GM19372 (cell line): ENCODE measurements at regions not wholly inside any gene's neighbourhood (a gene's known extent, or its start where the extent isn't known, plus 50 kb on each side); places are given as distances from the start of the nearest gene placed in this dataset.

Experiments
- ATAC-seq: cut with Tn5 transposase; IDR thresholded peaks from one replicate; pipeline ENCODE4 v1.9.1; 2021; ENCODE audit warnings: mild to moderate bottlenecking, low read depth, moderate library complexity; ENCODE audit not compliant: unreplicated experiment

DNA sequence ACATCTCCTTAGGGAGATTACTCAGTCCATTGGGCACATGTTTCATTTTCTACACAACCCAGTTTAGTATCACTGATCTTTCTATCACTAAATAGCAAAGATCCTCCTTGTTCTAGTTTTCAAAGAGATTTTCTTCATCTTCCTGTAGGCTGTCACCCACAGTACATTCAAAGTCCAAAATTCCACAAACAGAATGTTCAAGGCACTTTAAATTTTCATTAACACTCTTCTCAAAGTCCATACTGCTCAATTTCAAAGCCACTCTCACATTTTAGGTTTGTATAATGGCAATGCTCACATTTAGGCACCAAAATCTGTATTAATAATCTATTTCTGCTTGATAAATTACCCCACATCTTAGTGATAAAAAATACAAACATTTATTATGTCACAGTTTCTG is 152.8 kb downstream of the FSIP2 start:
- ATAC-seq, result no peak

DNA sequence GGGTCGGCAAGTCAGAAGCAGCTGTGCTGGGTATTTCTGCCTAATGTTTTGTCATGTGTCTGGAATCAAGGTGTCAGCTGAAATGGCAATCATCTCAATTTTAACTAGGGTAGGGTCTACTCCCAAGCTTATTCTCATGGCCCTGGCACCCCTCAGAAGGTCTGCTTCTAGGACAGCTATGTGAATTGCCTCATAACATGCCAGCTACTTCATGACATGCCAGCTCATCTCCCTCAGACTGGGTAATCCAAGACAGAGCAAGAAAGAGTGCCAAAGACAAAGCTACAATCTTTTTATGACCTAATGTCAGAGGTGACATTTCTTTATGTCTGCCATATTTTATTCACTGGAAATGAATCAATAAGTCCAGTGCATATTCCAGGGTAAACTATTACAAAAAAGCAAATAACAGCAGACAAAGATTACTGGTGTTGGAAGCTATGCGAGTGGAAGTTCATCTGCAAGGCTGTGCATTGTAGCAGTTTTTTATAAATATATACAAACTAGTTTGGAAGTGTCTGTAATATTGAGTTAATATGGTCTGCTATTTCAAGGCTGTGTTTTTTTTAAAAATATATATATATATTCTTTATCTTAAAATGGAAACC is 153.3 kb downstream of the FSIP2 start:
- ATAC-seq, result no peak

- no peak for ATAC-seq
Measured at GRCh38 chr2:185892484-185892883, 153.9 kb downstream of the FSIP2 start.

DNA sequence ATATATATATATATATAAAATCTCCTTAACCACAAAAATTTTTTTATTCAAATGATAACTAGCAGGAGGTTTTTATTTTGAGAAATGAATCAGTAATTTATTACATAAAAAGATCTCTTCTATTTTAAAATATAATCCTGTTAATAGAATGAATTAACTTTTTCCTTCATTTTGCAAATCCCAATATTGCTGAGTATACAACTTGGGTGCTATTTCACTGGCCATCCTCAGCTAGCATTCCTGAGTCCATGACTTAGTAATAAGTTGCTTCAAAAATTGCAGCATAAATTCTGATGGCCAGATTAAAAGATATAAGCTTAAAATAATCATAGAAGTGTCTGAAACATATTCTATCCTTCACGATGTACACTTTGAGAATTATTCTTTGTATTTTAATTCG is 155.6 kb downstream of the FSIP2 start:
- no peak for ATAC-seq

DNA sequence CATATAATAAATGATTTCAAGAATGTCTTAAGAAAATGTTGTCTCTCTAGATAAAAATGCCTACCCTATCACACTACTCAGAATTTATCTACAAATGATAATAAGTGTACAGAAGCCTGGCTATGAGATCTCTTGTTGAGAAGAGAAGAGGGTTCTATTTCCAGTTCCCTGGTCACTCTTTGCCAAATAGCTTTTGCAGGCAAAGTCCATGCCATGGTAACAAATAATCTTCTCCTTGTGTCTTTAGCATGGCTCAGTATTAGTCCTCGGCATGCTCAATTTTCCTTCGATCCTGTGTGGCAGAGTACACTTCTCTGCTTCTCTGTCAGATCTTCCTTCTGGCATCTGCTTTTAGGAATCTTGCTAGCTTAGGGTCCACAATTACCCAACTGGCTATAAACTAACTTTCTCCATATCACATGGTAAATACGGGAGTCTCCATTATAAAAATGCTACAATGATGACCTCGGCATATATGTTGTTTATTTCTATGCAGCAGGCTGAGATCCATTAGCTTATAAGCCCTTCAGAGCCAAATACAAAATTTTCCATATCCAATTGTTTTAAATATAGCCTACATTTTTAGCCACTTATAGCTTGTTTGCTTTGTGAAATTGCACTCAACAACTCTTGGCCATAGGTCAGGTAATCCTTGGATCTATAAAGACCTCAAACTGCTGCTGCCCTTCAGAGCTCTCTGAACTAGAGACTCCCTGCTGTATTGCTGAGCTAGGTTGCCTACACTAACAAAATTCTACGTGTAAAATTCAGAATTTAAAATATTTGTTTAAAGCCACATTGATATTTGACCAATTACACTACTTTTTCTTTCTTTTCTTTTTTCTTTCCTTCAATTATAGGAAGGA is 157.5 kb downstream of the FSIP2 start:
- ATAC-seq, result no peak

DNA sequence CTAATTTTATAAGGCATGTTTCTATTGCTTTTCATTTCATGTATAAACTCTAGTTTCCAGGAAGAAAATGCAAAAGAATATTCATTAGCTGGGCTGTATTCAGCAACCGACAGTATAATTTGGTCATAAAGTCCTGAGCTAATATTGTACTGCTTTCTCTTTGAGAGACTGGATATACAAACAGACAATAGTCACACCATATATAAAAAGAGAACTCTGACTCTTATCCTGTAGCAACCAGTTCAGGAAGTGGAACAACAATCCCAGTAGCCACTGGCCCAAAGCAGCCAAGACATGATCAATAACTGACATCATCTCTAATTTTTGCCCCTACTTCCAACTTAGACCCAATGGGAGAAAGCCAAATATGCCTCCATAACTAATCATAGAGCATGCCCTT is 160.8 kb downstream of the FSIP2 start:
- ATAC-seq, result no peak

DNA sequence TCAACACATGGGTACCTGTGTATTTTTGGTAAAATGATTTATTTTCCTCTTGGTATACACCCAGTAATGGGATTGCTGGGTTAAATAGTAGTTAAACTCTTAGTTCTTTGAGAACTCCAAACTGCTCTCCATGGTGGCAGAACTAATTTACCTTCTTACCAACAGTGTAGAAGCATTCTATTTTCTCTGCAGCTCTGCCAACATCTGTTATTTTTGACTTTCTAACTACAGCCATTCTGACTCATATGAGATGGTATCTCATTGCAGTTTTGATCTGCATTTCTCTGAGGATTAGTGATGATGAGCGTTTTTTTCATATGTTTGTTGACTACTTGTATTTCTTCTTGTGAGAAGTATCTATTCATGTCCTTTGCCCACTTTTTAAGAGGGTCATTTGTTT is 180.6 kb downstream of the FSIP2 start:
- ATAC-seq, result no peak

DNA sequence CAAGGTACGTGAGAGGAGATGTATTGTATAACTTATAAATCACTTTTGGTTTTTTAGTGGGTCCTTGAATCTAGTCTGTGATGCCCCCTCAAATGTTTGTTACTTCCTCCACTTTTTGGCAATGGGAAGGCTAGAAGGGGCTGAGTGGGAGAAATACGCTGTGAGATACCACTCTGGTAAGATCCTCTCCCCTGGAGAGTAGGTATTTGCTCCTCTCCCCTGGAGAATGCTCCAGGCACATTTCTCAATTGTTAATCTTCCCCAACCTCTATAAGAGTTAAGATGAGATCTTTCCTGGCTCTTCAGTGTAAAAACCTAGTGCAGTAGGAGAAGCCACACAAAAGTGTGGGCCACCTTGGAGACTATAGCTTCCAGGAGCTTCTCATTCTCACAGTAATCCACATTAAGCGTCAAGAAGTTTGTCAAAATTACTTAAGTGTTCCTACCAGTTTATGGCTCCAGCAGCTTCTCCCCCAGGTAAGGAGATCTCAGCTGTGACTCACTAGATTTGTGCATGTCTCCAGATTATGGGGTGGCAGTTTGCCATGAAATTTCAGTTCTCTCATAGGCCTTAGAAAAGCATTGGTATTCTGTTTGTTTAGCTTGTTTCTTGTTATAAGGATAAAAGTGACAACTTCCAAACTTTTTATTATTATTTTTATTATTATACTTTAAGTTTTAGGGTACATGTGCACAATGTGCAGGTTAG is 182.6 kb downstream of the FSIP2 start:
- no peak for ATAC-seq

- no peak for ATAC-seq
Measured at GRCh38 chr2:185934232-185934631, 195.6 kb downstream of the FSIP2 start.

GRCh38 chr2:185939858-185940257 is 201.3 kb downstream of the FSIP2 start:
- ATAC-seq, result no peak

GRCh38 chr2:185942855-185943254 is 204.3 kb downstream of the FSIP2 start:
- ATAC-seq, result no peak

- no peak for ATAC-seq
Measured at GRCh38 chr2:185947722-185948121, 209.1 kb downstream of the FSIP2 start.

DNA sequence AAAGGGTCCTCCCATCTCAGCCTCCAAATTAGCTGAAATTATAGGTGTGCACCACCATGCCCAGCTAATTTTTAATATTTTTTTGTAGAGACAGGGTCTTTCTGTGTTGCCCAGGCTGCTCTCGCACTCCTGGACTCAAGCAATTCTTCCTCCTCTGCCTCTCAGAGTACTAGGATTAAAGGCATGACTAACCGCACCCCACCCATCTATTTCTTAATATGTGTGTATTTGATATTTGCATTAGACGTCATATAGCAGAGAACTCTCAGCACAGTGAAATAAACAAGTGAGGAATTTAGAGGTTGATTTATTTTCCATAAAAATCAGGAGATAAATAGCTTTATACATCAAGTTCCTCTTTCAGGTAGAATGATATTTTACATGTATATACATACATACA is 213.5 kb downstream of the FSIP2 start:
- ATAC-seq, result no peak

DNA sequence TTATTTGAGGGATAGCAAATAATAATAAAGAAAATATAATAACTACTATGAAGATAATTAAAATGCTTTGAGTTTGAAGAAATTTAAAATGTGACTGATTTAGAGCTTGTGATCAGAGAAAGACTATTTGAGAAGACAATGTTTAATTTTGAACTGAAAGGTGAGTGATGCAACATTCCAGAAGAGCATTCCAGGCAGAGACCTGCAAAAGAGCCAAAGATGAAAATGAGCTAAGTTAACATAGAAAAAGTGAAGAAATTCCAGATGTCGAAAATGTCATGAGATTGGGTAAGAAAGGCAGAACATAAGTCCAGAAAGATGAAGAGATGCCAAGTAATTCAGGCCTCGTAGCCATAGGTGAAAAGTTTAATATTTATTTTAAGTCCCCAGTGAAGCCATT is 215.8 kb downstream of the FSIP2 start:
- no peak for ATAC-seq

DNA sequence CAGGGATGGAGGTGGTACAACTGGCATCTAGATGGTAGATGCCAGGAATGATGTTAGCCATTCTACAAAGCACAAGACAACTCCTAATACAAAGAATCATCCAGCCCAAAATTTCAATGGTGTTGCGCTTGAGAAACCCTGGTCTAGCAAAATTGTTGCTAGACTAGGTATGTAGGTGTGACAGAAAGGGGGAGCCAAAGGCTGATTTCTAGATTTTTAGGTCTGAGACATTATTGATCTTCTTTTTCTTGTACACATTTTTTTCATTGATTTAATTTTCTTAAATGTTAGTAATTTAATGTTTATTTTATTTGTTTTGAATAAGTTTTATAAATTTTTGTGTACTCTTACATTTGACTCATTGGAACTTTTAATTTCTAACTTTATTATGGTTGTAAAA is 216.4 kb downstream of the FSIP2 start:
- no peak for ATAC-seq

DNA sequence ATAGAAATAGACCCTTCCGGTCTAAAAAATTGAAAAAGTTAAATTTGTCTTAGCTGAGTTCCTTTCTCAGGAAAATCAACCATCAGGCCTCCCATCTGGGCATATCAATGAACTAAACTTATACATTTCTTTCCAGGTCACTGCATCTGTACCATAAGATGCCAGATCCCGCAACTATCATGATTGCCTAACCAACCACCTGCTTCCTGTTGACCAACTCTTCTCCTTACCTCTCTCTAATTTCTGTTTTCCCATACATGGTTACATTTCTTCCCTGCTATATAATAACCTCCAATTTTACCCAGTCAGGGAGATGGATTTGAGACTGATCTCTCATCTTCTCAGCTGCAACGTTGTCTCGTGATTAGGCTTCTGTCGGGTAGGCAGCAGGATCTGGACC is 228.7 kb downstream of the FSIP2 start:
- no peak for ATAC-seq

DNA sequence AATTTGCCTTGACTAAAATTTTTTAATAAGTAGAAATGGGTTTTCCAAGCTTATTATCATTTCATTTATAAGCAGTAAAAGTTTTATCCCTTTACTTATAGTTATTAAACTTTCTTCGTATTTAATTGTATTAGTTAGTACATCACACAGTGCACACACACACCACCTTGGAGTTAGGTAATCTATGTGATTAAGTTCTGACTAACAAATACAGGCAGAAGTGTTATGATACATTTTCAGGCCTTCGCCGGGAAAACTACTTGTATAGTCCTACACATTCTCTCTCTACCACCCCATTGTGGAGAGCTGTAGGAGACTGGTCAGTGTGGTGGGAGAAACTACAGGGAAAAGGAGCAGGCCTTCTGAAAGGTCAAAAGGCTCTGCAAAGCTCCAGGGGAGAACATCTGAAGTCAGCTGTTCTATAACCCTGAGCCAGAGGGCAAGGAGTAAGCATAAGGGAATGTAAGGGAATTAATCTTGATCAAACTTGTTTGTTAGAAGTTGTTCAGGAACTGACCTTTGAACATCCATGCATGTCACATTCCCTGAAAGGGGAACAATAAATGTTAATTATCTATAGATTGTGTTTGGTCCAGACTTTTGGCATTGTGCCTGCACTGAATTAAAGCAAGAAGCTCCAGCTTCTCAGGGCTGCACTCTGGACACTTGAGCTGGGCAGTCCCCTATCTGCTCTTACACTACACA is 231.7 kb downstream of the FSIP2 start:
- ATAC-seq, result no peak

DNA sequence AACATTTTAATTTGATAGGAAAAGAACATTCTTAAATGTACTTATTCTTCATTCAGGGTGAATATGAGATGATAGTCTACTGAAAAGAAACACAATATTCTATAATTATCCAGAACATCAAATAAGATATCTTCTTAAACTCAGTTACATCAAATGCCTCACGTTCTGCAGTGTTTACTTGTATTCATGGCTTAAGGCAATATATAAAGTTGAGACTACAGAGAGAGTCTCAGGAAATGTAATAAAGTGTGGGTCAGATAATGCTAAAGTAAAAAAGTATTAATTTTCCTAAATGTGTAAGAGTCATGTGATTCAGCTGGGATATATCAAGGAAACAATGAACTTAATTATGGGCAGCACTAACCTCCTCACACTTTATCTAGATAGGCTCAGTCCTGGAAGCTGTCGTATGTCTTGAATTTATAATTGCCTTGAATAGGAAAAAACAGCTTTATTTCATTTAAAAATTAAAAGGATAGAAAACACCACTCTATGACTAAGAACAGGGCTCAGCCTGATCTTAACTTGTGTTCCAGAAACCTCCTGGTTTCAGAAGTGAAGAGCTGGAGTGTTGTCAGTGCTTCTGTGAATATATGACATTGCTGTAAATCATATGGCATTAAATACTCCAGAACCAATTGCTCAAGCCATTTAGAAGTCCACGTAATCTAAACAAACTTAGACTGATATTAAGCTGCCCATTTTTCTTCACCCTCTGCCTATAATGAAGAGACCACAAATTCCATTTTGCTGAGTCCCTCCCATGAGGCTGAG is 240.2 kb downstream of the FSIP2 start:
- no peak for ATAC-seq

- no peak for ATAC-seq
Measured at GRCh38 chr2:185979546-185980071, 241.0 kb downstream of the FSIP2 start.

DNA sequence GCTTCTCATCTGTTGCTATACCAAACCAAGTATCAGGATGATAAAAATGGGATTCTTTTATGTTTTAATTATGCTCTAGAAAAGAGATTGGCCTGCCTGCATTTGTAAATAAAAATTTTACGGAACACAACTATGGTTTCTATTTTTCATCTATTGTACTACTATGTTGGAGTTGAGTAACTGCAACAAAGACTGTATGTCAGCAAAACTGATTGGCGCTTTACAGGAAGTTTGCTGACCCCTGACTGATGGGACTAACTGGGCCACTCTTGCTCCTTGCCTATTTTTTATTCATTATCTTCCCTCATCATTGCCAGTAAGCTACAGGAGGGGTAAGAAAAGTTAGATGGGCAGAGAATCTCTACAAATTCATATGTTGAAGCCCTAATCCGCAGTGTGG is 242.3 kb downstream of the FSIP2 start:
- no peak for ATAC-seq
